ENCODE measurements at regions not wholly inside any gene's neighbourhood (a gene's known extent, or its start where the extent isn't known, plus 50 kb on each side); places are given as distances from the start of the nearest gene placed in this dataset.

GRCh38 chr2:128446049-128446873 lies 127.6 kb upstream of the HS6ST1 start:
- H3K27ac Mint-ChIP-seq: no peak overlapping the region
- ATAC-seq (ENCODE audit: low read depth in 2 of 2): no peak
- Histone ChIP-seq H3K27ac (ENCODE audit: insufficient read depth, low read length, poor library complexity, severe bottlenecking) (no peak overlapping the region), H3K36me3 (ENCODE audit: control insufficient read depth, insufficient read depth, low read length) (no peaks in the 10 kb centered on the region), H3K4me1 (ENCODE audit: control insufficient read depth, insufficient read depth, low read length, poor library complexity, severe bottlenecking) (no peaks in the 10 kb centered on the region), H3K9me3 (ENCODE audit: control insufficient read depth in 2 of 2, low read length in 2 of 2) (no peaks in the 10 kb centered on the region), H3K4me3 (ENCODE audit: low read depth, low read length) (no peak overlapping the region), H3K27me3 (ENCODE audit: control insufficient read depth, insufficient read depth, low read length) (no peaks in the 10 kb centered on the region)
- H3K27me3 Mint-ChIP-seq: no peaks in the 10 kb centered on the region
- H3K9me3 Mint-ChIP-seq: no peaks in the 10 kb centered on the region
- H3K4me1 Mint-ChIP-seq: no peaks in the 10 kb centered on the region
- DNase-seq: no peak
- H3K36me3 Mint-ChIP-seq: no peaks in the 10 kb centered on the region
- peak overlapping the region in 1 of 4 donors; percentile 38 for H3K4me3 Mint-ChIP-seq

- no peaks in the 10 kb centered on the region for H3K4me1 ChIP-seq (ENCODE audit: control insufficient read depth, insufficient read depth, low read length, poor library complexity, severe bottlenecking)
- Mint-ChIP-seq H3K4me1 (no peaks in the 10 kb centered on the region), H3K9me3 (no peaks in the 10 kb centered on the region), H3K36me3 (no peaks in the 10 kb centered on the region), H3K4me3 (no peak overlapping the region), H3K27me3 (no peaks in the 10 kb centered on the region), H3K27ac (no peak overlapping the region)
- H3K4me3 ChIP-seq (ENCODE audit: low read depth, low read length): no peak overlapping the region
- no peaks in the 10 kb centered on the region for H3K27me3 ChIP-seq (ENCODE audit: control insufficient read depth, insufficient read depth, low read length)
- H3K27ac ChIP-seq (ENCODE audit: insufficient read depth, low read length, poor library complexity, severe bottlenecking): no peak overlapping the region
- ATAC-seq (ENCODE audit: low read depth in 2 of 2): no peak
- DNase-seq: no peak
- no peaks in the 10 kb centered on the region for H3K9me3 ChIP-seq (ENCODE audit: control insufficient read depth in 2 of 2, low read length in 2 of 2)
- H3K36me3 ChIP-seq (ENCODE audit: control insufficient read depth, insufficient read depth, low read length): no peaks in the 10 kb centered on the region
Observed at GRCh38 chr2:128446874-128447537, 128.3 kb upstream of the HS6ST1 start.

DNA sequence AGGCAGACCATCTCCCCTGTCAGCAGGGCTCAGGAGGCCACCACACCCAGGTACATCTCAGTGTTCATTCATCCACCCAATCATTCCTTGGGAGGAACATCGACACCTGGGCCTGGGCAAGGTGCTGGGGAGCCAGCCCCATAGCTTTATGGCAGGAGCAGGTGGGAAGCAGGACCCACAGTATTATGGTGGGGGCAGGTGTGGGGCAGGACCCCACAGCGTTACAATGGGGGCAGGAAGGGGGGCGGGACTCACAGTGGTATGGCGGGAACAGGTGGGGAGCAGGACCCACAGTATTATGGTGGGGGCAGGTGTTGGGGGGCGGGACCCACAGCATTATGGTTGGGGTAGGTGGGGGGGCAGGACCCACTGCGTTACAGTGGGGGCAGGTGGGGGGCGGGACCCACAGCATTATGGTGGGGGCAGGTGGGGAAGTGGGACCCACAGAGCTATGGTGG lies 128.9 kb upstream of the HS6ST1 start:
- no peaks in the 10 kb centered on the region for H3K9me3 Mint-ChIP-seq
- H3K27ac ChIP-seq (ENCODE audit: insufficient read depth, low read length, poor library complexity, severe bottlenecking): no peak overlapping the region
- DNase-seq: no peak
- no peaks in the 10 kb centered on the region for H3K36me3 ChIP-seq (ENCODE audit: control insufficient read depth, insufficient read depth, low read length)
- no peaks in the 10 kb centered on the region for H3K27me3 ChIP-seq (ENCODE audit: control insufficient read depth, insufficient read depth, low read length)
- H3K9me3 ChIP-seq (ENCODE audit: control insufficient read depth in 2 of 2, low read length in 2 of 2): no peaks in the 10 kb centered on the region
- H3K27ac Mint-ChIP-seq: no peak overlapping the region
- no peaks in the 10 kb centered on the region for H3K27me3 Mint-ChIP-seq
- no peak overlapping the region for H3K4me3 Mint-ChIP-seq
- no peak for ATAC-seq (ENCODE audit: low read depth in 2 of 2)
- H3K4me1 Mint-ChIP-seq: no peaks in the 10 kb centered on the region
- H3K36me3 Mint-ChIP-seq: no peaks in the 10 kb centered on the region
- H3K4me1 ChIP-seq (ENCODE audit: control insufficient read depth, insufficient read depth, low read length, poor library complexity, severe bottlenecking): no peaks in the 10 kb centered on the region
- H3K4me3 ChIP-seq (ENCODE audit: low read depth, low read length): no peak overlapping the region

- Histone ChIP-seq H3K9me3 (ENCODE audit: control insufficient read depth in 2 of 2, low read length in 2 of 2) (no peaks in the 10 kb centered on the region), H3K27ac (ENCODE audit: insufficient read depth, low read length, poor library complexity, severe bottlenecking) (no peak overlapping the region), H3K27me3 (ENCODE audit: control insufficient read depth, insufficient read depth, low read length) (no peaks in the 10 kb centered on the region), H3K36me3 (ENCODE audit: control insufficient read depth, insufficient read depth, low read length) (no peaks in the 10 kb centered on the region), H3K4me3 (ENCODE audit: low read depth, low read length) (no peak overlapping the region), H3K4me1 (ENCODE audit: control insufficient read depth, insufficient read depth, low read length, poor library complexity, severe bottlenecking) (no peaks in the 10 kb centered on the region)
- DNase-seq (no peak), ATAC-seq (ENCODE audit: low read depth in 2 of 2) (peak in 1 of 2 donors; percentile 14)
- no peak overlapping the region for H3K27ac Mint-ChIP-seq
- H3K4me1 Mint-ChIP-seq: no peaks in the 10 kb centered on the region
- H3K4me3 Mint-ChIP-seq: no peak overlapping the region
- H3K27me3 Mint-ChIP-seq: peaks cover 4% of the 10 kb centered on the region
- H3K9me3 Mint-ChIP-seq: no peaks in the 10 kb centered on the region
- H3K36me3 Mint-ChIP-seq: no peaks in the 10 kb centered on the region
Observed at GRCh38 chr2:128448331-128449225, 129.9 kb upstream of the HS6ST1 start.

GRCh38 chr2:128449226-128450061 lies 130.8 kb upstream of the HS6ST1 start:
- Histone ChIP-seq H3K27me3 (ENCODE audit: control insufficient read depth, insufficient read depth, low read length) (no peaks in the 10 kb centered on the region), H3K36me3 (ENCODE audit: control insufficient read depth, insufficient read depth, low read length) (no peaks in the 10 kb centered on the region), H3K9me3 (ENCODE audit: control insufficient read depth in 2 of 2, low read length in 2 of 2) (no peaks in the 10 kb centered on the region), H3K4me3 (ENCODE audit: low read depth, low read length) (no peak overlapping the region), H3K27ac (ENCODE audit: insufficient read depth, low read length, poor library complexity, severe bottlenecking) (no peak overlapping the region), H3K4me1 (ENCODE audit: control insufficient read depth, insufficient read depth, low read length, poor library complexity, severe bottlenecking) (no peaks in the 10 kb centered on the region)
- Mint-ChIP-seq H3K9me3 (no peaks in the 10 kb centered on the region), H3K36me3 (no peaks in the 10 kb centered on the region), H3K4me1 (no peaks in the 10 kb centered on the region), H3K4me3 (no peak overlapping the region), H3K27ac (no peak overlapping the region), H3K27me3 (peaks cover 4% of the 10 kb centered on the region)
- DNase-seq: no peak
- ATAC-seq (ENCODE audit: low read depth in 2 of 2): no peak

DNA sequence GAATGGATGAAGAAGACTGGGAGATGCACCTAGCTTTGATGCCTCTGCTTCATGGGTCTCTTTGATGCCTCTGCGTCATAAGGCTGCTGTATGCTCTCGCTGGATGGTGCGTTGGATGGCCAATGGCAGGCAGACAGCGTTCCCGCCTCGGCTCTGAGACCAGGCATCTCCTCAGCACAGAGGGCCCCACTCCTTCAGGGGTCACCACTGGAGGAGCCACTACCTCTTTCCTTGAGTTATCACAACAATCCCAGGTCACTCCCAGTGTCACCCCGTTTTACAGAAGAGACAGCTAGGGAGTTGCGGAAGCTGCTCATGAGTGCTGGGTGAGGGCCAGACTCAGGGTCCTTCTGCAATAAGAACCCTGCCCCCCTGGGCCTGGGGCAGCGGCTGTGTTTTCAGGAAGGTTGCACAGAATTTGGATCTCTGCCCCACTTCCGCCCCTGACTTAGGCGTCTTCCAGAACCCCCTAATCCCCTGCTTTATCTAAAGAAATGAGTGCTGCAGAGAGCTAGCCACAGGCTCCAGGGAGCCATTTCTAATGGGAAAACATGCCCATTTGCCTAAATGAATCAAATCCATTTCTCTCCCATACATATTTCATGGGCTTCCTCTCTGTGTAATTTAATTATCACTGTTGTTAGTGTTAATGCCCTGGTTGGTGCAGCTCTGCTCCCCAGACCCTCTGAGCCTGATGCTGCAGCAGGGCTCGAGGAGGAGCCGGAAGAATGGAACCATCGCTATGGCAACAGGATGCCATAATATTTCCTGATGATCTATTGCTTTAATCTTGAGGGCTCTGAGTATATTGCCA lies 131.8 kb upstream of the HS6ST1 start:
- Histone ChIP-seq H3K36me3 (ENCODE audit: control insufficient read depth, insufficient read depth, low read length) (no peaks in the 10 kb centered on the region), H3K9me3 (ENCODE audit: control insufficient read depth in 2 of 2, low read length in 2 of 2) (no peaks in the 10 kb centered on the region), H3K27me3 (ENCODE audit: control insufficient read depth, insufficient read depth, low read length) (no peaks in the 10 kb centered on the region), H3K4me1 (ENCODE audit: control insufficient read depth, insufficient read depth, low read length, poor library complexity, severe bottlenecking) (no peaks in the 10 kb centered on the region), H3K4me3 (ENCODE audit: low read depth, low read length) (no peak overlapping the region), H3K27ac (ENCODE audit: insufficient read depth, low read length, poor library complexity, severe bottlenecking) (no peak overlapping the region)
- no peak for ATAC-seq (ENCODE audit: low read depth in 2 of 2)
- no peak overlapping the region for H3K4me3 Mint-ChIP-seq
- H3K27me3 Mint-ChIP-seq: peaks cover 8% of the 10 kb centered on the region
- no peaks in the 10 kb centered on the region for H3K9me3 Mint-ChIP-seq
- no peak for DNase-seq
- no peak overlapping the region for H3K27ac Mint-ChIP-seq
- H3K36me3 Mint-ChIP-seq: no peaks in the 10 kb centered on the region
- H3K4me1 Mint-ChIP-seq: no peaks in the 10 kb centered on the region

Data from CD4-positive, CD25-positive, alpha-beta regulatory T cell (primary cell).